Hematopoietic multipotent progenitor cell treated with erythropoietin and hydrocortisone succinate and interleukin-3 and kit ligand, for 8 days (in vitro differentiated cells): ENCODE measurements at regions not wholly inside any gene's neighbourhood (a gene's known extent, or its start where the extent isn't known, plus 50 kb on each side); places are given as distances from the start of the nearest gene placed in this dataset.

Experiments used
- DNase-seq: peaks from one replicate; pipeline ENCODE4 v3.0.0-alpha.2; 2015

DNA sequence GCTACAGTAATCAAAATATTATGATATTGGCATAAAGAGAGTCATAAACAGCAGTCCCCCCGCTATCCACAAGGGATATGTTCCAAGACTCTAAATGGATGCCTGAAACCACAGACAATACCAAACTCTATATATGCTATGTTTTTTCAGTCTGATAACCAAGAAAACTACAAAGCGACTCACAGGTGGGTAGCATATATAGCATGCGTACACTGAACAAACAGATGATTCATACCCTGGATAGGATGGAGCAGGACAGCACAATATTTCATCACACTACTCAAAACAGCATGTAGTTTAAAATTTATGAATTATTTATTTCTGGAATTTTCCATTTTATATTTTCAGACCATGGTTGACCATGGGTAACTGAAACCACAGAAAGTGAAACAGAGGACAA lies 87.0 kb upstream of the PPP2R3A start:
- DNase-seq: no peak

DNA sequence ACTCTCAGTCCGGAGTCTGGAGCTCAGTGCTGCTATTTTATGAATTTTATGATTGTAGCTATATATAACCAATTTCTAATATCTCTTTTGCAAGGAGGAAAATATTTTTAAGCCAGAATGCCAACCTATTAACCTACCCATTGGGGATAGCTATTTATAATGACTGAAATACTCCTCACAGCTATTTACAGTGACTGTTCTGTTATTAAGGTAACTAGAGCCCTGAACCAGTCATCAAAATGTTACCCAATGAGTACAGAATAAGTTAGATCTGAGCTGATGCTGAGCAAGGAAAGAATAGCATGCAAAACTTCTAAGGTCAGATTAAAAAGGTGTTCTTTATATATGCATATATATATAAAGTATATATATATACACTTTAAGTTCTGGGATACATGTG lies 79.6 kb upstream of the PPP2R3A start:
- DNase-seq: no peak

DNA sequence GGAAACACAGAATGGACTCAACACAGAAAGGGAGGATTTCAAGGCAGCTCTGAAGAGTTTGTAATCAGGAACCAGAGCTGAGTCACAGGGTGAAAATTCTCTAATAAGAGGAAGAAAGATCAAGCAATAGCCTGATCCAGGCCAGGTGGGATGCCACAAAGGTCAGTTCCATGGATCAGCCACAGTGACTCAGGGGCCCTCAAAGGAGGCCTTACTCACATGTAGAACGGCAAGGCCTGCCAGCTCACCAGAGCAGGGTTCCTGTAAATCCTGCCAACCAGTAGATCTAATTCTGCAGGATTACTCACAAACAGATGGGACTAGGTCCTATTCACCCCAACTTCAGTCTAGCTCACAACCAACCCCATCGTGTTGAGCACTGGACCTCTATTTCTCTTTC lies 78.3 kb upstream of the PPP2R3A start:
- no peak for DNase-seq

DNA sequence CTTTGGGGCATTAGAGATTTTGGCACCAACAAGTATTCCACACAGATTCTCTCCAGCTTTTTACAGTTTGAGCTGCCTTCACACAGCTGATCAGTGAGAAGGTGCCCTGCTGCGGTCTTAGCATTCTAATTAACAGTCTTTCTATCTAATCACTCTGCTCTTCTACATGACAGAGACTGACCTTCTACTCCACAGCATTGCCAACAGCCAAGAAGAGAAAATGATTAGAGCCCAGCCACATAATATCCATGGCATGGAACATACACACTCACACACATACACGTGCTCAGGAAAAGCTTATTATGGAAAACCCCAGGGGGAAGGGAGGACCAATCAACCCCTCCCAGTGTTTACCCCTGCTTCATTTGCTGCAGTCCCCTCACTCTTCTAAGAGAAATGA lies 76.1 kb upstream of the PPP2R3A start:
- DNase-seq: no peak

DNA sequence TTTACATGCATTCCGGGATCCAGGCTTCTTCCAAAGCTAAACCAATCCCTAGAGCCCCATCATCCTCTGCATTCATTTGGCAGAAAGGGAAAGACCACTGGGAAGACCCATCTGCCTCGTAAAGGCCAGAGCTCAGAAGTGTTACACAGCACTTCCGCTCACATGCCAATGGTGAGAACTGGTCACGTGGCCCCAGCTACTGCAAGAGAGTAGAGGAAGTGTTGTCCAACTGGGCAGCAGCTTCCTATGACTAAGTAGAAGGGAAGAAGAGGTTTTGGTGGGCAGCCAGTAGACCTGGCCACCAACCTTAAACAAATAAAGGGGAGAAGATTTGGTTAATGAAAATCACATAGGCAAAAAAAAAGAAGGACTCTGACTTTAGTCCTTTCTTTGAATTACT lies 74.4 kb upstream of the PPP2R3A start:
- DNase-seq: no peak

DNA sequence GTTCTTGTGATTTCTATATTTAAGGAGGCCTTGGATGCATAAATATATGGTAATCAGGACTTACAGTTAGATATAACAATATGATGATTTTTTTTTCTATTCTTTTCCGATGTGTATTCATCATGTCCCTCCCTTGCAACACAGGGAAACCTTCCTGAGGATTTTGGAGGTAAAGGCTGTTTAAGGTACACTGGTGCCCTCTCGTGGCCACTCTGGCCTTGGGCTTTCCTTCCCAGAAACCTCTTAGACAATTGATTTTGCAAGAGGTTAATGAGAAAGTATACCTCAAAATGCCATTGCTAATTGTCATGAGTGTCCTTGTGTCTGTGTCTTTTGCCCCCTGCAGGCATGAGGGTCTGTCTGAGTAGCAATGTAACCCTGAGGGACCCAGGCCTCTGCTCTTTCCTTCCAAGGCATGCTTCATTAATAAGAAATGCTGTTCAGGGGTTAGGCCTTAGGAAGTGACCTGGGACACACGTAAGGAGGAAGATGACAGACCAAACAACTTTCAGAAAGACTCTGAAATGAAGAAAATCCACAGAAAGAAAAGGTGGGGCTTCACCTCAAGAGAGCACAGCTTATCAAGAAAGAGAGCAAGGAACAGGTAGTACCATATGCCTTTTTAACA lies 70.3 kb upstream of the PPP2R3A start:
- DNase-seq: peak; percentile 65

DNA sequence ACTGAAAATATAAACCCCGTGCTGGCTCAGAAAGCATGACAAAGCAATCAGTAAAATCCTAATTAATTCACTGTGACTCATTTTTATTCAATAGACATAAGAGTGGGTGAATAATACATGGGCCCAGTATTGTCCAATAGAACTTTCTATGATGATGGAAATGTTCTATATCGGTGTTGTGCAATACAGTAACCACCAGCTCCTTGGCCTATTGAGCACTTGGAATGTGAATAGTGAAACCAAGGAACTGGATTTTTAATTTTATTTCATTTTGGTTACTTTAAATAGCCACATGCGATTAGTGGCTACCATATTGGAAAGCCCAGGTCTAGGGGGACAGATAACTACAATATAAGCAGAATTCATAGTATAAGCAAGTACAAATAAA lies 69.8 kb upstream of the PPP2R3A start:
- no peak for DNase-seq

DNA sequence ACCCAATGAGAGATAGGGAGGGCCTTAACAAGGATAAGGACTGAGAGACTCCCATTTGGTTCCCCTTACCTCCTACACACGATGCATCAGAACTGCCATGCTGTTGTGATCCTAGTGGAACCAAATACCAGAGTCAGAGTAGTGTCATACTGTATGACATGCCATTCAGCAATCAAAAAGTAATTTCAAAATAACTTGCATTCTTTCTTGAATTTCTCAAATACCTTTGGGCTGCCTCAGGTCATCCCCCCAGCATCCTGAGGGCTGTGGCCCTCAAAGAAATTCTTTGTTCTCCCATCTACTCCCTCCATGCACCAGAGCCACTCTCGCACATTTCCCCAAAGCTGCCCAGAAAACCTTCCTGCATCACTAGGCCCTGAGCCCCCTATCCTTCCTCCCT lies 68.9 kb upstream of the PPP2R3A start:
- DNase-seq: no peak

DNA sequence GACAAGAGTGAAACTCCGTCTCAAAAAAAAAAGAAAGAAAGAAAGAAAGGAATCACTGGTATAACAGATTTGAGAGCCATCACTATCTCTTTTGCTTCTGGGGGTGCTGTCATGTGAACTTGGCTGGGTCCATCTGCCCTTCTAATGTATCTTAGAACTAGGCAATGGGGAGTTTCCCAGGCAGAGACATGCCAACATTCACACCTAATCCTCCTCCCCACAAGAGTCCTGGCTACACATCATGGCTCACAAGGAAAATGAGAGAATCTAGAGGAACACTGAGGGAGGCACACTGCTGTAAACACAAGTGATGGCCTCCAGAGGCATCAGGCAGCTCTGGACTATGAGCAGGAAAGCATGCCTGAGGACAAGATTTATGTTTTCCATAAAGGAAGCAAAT lies 67.8 kb upstream of the PPP2R3A start:
- no peak for DNase-seq

DNA sequence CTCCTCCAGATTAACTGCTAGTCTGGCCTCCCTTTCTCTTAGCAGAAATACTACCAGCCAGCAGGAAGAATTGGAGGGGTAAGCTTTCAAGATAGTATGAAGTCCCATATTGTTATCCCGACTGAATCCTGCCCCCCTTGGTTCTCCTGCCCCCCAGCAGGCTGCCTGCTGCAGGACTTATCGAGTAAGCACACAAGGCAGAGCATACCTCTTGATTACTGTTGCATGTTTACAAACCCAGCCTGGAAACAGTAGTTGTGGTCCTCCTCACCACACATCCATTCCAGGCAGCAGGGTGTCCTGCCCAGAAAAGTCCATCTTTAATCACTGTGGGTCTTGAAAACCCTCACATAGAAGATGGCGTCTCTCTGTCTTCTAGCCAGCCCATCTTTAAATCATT lies 66.8 kb upstream of the PPP2R3A start:
- no peak for DNase-seq

DNA sequence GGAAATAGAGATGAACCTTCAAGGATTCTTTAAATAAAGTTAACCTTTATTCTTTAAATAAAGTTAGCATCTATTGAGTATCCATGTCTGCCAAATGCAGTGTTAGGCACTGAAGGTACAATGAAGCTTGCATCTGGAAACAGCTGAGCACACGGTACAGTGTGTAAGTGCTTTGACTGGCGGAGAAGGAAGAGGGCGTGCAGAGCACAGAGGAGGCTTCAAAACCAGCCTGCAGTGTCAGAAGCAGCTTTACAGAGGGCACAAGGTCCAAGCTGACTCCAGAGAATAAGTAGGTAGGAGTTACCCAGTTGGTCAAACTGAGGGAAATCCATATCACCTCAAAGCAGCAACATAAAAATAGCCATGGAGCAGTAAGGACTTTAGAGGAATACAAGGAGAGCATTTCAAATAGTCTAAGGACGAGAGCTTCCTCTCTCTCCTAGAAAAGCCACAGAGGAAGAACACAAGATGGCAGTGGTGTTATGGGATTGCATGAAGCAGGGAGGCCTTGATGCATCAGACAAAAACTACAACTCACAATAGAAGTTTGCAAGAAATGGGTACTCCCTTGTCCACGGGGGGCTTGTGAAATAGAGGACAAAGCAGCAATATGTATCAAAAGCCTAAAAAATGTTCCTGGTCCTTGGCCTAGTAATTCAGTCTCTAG lies 60.3 kb upstream of the PPP2R3A start:
- no peak for DNase-seq

DNA sequence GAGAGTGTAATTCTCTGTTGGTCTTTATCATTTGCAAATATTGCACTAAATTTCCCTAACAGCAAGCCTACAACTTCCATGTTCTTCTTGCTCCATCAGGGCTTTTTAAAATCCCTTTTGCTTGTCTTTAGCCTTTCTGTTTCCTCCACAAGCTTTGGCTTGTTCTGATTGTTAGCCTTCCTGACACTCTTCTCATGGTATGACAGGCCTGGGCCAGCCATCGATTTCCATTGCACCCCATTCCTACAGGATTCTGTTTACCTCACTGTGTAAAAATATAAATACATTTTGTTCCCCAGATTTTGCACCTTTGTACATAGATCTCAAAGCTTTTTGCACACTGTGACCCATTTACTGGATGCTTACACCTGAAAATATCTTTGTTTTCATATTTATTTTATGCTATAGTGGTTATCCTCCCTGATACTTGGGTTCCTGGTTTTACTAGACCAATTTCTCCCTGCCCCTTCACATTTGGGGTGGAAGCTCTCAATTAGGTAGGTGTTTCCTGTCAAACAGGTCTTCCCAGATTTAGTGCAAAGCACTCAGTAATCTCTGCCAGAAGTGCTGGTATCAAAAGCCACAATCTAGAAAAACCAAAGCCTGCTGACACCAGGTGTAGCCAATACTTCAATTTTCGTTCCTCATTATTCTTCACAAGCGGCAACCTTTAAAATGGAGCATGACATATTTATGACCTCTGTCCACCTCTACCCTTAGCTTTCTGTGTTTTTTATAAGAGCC lies 57.9 kb upstream of the PPP2R3A start:
- DNase-seq: no peak

DNA sequence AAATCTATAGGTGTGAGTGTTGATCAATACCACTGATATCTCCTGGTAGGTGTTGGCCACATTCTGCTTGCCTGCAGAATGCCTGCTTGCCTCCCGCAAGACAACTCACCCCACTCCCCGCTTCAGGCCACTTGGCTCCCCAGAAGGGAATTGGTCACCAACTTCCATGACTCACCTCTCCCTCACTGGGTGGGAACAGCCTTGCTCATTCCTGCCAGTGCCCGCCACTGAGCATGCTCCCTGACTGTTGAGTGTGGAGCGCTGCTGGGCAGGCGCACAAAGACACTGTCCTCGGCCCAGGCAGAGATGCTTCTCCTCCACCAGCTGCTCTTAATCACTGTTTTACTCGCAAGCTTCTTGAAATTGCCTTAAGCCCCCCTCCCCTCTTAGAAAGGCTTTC lies 57.3 kb upstream of the PPP2R3A start:
- DNase-seq: no peak

DNA sequence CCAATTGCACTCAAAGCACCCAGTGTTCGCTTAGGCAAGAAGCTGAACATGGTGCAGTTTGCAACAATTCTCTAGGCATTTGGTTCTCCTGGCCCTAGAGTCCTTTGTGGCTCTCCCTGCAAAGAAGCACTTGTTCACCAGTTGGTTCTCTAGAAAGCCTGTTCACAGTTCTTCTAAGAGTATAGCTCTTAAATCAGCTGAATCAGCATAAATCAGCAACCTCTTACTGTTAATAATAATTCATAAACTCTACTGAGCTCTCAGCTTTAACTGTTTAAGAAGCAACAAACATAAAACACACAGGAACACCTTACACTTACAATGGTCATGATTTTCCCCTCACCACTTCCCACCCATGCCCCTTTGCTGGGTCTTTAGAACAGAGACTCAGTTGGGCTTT lies 56.8 kb upstream of the PPP2R3A start:
- DNase-seq: no peak

DNA sequence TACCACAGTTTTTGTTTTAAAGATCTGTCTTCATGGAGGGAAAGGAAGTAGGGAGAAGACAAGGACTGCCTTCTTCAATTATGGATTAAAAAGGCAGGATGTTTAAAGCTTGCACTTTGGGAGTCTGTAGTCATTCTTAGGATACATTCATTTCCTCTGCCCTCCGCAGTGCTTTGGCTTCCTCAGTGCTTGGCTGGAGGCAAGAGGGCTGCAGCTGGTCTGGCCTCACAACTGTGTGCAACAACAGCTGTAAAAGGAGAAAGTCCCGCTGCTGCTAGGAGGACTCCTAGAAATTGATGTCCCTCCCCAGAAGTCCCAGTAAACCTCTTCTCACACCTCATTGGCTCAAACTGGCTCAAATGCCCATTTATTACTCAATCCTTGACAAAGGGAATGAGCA lies 54.4 kb upstream of the PPP2R3A start:
- no peak for DNase-seq

DNA sequence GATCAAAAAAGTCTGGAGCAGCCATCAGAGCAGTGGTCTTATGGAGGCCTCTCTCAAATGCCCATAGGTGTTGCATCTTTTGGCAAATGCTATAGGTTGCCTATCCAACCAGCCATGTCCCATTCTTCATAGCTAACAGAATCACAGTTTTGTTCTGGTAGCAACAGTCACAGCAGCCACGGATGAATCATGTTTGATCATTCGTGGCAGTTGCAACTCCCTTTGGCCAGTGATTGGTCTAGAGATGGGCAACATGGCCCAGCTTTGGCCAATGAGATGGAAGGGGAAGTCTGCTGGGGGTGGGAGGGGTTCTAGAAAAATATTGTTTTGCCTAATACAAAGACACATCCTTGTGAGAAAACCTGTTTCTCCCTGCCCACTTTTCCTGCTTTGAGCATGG lies 50.3 kb upstream of the PPP2R3A start:
- no peak for DNase-seq
